Stimulated activated CD4-positive, alpha-beta T cell treated with anti-CD3 and anti-CD28 coated beads, Interleukin-1b, Interleukin-23, amount 100 ng/mL, for 24 hours (primary cell): ENCODE measurements at regions not wholly inside any gene's neighbourhood (a gene's known extent, or its start where the extent isn't known, plus 50 kb on each side); places are given as distances from the start of the nearest gene placed in this dataset.
"Not testable (repeated sequence)": the region's sequence is repeated elsewhere in the genome, so short reads cannot be mapped to it uniquely, and the experiment has no call there.

Experiments used
- DNase-seq, 4 experiments: peaks; one replicate each; pipeline ENCODE4 v3.0.0-alpha.2; 2020; ENCODE audit warnings: low read depth in 4 of 4, low spot score in 1 of 4

- DNase-seq: no peak
These were observed 119.8 kb downstream of the ZNF330 start for GRCh38 chr4:141340458-141340857.

GRCh38 chr4:141346144-141346543, 125.4 kb downstream of the ZNF330 start:
- DNase-seq: no peak

DNA sequence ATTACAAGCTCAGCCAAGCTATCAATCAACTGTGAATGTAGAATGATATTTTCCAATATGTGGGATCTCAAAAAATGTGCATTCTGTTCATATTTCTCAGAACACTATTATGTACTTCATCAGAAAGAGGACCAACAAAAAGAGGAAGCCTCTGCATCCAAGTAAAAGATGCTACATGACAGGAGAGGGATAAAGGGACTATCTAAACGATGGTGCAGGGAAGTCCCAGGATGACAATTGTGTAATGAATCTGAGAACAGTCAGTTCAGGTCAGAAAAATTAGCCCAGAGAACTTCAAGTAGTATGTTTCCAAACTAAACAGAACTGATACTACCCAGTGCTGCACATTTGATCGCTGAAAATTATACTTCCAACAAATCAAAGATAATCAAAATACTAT, 127.0 kb downstream of the ZNF330 start:
- DNase-seq: no peak

GRCh38 chr4:141348125-141348524, 127.4 kb downstream of the ZNF330 start:
- no peak for DNase-seq

- DNase-seq: no peak
These were observed 127.9 kb downstream of the ZNF330 start for GRCh38 chr4:141348573-141348972.

- no peak for DNase-seq
These were observed 128.5 kb downstream of the ZNF330 start for GRCh38 chr4:141349236-141349635.

- no peak for DNase-seq
These were observed 129.6 kb downstream of the ZNF330 start for GRCh38 chr4:141350122-141350905.

DNA sequence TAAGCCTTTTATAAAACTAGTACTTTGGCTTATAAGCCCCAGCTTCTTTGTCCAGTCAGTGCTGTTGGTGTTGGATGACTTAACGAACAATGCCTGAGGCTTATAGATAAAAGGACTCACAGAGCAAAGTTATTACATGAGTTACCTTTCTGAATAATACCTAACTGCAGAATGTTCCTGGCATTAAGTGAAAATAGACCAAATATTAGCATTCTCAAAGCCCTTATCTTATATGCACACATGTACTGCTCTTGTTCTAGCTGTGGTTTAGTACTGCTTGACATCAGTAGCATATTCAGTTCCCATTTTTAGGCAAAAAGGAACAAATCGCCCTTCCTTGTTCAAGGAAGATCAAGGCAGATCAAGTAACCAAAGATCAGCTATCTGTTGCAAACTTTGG, 131.6 kb downstream of the ZNF330 start:
- no peak for DNase-seq

GRCh38 chr4:141352909-141353525, 132.3 kb downstream of the ZNF330 start:
- DNase-seq: no peak

- no peak for DNase-seq
These were observed 135.7 kb downstream of the ZNF330 start for GRCh38 chr4:141356321-141356962.

DNA sequence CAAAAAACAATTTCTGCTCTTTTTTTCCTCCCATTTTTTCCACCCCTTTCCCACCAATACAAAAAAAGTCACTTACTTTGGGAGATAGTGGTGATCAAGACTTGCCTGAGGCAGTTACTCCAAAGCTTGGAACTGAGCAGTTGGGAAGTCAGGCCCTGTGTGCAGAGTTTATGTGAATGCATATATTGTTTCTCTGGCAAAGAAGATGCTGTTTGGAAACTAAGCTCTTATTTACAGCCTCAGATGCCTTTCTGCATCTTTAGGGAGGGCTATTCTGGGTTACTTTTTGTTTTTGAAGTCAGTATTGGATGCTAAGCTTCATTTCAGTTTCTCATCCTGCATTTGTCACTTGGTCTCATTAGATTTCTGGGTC, 136.3 kb downstream of the ZNF330 start:
- DNase-seq: no peak

- DNase-seq: not testable (repeated sequence)
These were observed 147.5 kb downstream of the ZNF330 start for GRCh38 chr4:141368241-141368640.

GRCh38 chr4:141371206-141371605, 150.5 kb downstream of the ZNF330 start:
- DNase-seq: no peak

- no peak for DNase-seq
These were observed 155.2 kb downstream of the ZNF330 start for GRCh38 chr4:141375855-141376254.

DNA sequence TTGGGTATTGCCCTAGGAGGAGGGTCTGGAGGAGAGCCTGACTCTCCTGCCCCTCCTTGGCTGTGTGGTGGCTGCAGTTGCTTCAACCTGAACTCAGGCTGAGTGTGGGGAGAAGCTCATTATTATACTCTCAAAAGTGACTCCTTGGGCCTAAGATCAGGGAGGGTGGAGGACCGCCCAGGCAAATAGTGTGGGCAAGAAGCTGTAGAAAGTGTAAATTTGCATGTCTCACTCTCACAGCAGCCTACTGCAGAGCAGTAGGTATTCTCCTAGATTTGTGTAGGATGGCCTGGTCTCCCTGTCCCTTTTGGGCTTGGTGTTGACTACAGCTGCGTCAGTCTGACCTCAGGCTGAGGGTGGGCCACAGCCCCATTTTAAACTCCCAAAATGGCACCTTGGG, 156.1 kb downstream of the ZNF330 start:
- no peak for DNase-seq

- no peak for DNase-seq
These were observed 166.6 kb downstream of the ZNF330 start for GRCh38 chr4:141387299-141387698.

- DNase-seq: no peak
These were observed 167.8 kb downstream of the ZNF330 start for GRCh38 chr4:141388481-141388880.

GRCh38 chr4:141389649-141390048, 169.0 kb downstream of the ZNF330 start:
- DNase-seq: no peak

DNA sequence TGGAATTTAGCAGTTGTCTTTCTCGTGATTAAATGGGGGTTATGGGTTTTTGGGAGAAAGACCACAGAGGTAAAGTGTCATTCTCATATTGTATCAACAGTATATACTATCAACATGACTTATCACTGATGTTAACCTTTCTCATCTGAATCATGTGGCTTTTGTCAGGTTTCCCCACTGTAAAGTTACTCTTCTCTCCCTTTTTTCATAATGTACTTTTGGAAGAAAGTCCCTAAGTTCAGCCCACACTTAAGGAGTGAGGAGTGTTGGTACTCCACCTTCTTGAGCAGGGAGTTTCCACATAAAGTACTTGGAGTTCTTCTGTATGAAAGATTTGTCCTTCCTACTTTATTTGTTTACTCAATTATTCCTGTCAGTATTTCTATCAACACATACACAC, 169.9 kb downstream of the ZNF330 start:
- no peak for DNase-seq

- no peak for DNase-seq
These were observed 170.6 kb downstream of the ZNF330 start for GRCh38 chr4:141391293-141391692.

DNA sequence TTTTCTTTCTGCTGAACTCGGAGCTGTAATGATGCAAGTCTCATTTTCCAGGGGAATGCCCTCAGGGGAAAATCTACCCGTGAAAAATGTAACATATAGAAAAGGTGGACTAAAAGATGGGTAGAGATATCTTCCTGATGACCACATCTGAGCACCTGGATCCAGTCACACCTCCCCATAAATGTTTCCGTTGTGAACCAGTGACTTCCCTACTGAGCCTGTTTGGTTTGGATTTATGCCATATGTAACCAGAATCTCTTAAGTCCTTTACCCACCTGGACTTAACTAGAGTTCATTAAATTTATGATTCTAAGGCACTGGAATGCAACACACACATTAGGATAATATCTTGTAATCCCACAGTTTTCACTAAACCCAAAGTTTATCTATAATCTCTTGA, 171.1 kb downstream of the ZNF330 start:
- no peak for DNase-seq

GRCh38 chr4:141395246-141395830, 174.6 kb downstream of the ZNF330 start:
- no peak for DNase-seq
